ENCODE measurements at regions not wholly inside any gene's neighbourhood (a gene's known extent, or its start where the extent isn't known, plus 50 kb on each side); places are given as distances from the start of the nearest gene placed in this dataset.

DNA sequence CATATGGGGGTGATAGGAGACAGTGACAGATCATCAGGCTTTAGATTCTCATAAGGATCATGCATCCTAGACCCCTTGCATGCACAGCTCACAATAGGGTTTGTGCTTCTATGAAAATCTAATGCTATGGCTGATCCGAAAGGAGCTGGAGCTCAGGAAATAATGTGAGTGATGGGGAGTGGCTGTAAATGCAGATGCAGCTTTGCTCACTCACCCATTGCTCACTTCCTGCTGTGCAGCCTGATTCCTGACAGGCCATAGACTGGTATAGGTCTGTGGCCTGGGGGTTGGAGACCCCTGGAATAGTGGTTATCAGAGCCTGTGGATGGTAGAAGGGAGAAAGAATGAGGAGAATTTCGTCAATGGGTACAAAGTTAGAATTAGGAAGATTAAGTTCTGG lies 2751.1 kb downstream of the ARAP2 start:
- TF ChIP-seq POLR2A (IDR thresholded peaks at IDR 0.05) = no peak
- TF ChIP-seq, protein P1, sequence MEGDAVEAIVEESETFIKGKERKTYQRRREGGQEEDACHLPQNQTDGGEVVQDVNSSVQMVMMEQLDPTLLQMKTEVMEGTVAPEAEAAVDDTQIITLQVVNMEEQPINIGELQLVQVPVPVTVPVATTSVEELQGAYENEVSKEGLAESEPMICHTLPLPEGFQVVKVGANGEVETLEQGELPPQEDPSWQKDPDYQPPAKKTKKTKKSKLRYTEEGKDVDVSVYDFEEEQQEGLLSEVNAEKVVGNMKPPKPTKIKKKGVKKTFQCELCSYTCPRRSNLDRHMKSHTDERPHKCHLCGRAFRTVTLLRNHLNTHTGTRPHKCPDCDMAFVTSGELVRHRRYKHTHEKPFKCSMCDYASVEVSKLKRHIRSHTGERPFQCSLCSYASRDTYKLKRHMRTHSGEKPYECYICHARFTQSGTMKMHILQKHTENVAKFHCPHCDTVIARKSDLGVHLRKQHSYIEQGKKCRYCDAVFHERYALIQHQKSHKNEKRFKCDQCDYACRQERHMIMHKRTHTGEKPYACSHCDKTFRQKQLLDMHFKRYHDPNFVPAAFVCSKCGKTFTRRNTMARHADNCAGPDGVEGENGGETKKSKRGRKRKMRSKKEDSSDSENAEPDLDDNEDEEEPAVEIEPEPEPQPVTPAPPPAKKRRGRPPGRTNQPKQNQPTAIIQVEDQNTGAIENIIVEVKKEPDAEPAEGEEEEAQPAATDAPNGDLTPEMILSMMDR (IDR thresholded peaks at IDR 0.05) = no peak
